Embryonic facial prominence (tissue), 1 donor: ENCODE measurements at regions not wholly inside any gene's neighbourhood (a gene's known extent, or its start where the extent isn't known, plus 50 kb on each side); places are given as distances from the start of the nearest gene placed in this dataset.
"Not testable (repeated sequence)": the region's sequence is repeated elsewhere in the genome, so short reads cannot be mapped to it uniquely, and the experiment has no call there.

ENCODE experiments used
- DNase-seq: peaks from one replicate; pipeline ENCODE4 v3.0.0-alpha.2; 2016; ENCODE audit errors: extremely low spot score

DNA sequence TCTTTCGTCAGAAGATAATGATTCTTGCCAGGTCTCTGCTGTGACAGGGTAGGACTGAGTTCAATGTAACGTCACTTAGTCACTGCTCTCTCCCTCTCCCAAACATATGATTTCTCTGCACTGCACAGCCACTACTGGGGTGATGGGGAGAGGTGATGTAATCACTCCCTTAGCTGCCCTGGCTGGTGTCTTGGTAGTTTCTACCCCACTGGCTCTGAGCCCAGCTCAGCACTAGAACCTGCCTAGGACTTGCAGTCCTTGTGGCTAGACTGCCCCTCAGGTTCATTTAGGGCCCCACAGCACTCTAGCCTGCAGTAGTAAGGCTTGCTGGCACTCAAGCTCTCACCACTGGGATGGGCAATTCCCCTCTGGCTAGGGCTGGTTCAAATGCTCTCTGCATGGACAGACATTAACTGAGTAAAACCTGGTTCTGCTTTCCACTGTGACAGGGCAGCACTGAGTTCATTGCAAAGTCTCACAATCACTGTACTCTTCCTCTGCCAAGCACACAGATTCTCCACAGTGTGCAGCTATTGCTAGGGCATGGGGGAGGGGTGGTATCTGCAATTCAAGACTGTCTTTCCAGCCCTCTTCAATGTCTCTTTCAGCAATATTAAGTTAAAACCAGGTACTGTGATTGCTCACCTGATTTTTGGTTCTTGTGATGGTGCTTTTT lies 571.4 kb upstream of the FAT3 start:
- DNase-seq = no peak

DNA sequence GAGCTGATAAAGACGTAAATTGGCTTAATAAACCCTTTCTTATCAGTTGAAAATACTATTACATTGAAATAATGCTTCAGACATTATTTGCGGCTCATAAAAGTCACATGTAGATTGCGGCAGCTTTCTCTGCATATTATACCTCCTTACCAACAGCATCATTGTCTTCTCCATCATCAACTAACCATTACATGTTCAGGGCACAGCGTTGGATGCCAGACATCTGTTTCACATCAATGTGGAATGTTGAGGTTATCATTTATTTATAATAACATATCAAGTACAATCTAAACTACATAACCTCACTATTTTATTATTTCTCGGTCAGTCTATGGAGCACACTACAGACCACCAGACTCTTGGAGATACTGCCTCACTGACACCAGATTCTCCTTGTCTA lies 573.8 kb upstream of the FAT3 start:
- DNase-seq = no peak

DNA sequence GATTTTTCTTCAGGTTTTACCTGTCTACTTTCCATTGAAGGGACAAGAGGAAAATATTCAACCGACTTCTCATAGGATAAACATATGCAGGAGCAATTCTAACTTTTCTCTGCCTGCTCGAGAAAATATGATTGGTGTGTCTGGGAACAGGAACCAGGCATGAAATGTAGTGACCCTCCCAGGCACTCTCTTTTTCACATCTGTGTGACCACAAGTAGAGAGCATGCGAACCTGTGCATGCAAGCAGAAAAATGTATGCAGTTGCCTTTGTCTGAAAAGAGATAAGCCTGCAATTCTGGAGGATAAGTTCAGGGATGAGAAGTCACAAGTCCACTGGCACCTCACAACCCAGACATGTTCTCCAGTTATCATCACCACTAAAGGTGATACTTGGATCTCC lies 583.5 kb upstream of the FAT3 start:
- DNase-seq = no peak

DNA sequence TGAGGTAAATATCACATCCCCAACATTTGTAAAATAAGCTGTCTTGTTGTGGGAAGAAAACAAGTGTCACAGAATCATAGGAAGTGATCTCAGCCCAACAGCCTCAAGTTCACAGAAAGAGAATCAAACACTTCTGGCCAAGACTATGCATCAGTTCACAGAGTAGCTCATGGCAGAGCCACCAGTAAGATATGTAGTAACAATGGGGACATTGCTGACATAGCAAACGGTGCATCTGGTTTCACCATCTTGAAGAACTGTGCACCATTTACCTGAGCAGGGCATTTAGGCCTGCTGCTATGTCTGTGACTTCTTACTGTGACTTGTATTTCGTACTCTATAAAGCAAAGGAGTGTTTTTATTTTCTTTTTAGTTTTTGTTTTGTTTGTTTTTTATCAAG lies 585.3 kb upstream of the FAT3 start:
- no peak for DNase-seq

DNA sequence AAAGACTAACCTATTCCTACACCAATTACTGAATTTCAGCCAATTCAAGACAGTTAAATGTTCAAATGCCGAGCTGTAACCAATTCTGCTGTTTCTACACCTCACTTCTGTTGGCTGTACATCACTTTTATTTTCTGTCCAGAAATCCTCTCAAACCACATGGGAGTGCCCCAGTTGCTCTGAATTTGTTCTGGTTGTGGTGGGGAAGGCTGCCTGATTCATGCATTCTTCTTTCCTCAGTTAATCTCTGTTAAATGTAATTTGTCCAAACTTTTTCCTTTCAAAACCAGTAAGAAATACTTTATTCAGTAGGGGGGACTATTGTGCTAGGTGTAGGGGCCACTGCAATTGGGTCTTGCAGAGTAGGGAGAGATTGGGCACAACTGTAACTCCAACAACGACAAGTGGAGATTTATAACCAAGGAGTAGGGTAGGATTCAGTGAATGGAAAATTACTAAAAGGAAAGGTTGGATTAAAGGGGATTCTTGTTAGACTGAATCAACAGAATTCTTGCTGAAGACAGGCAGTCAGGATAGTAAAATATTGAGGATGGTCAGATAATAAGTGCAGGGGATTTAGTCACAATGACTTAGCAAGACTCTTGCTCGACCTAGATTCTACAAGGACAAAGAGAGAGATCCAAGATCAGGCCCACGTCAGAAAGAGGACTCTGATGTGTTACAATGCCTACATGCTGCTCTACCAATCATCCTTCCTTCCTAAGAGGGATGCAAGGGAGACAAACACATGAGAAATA lies 593.5 kb upstream of the FAT3 start:
- no peak for DNase-seq

DNA sequence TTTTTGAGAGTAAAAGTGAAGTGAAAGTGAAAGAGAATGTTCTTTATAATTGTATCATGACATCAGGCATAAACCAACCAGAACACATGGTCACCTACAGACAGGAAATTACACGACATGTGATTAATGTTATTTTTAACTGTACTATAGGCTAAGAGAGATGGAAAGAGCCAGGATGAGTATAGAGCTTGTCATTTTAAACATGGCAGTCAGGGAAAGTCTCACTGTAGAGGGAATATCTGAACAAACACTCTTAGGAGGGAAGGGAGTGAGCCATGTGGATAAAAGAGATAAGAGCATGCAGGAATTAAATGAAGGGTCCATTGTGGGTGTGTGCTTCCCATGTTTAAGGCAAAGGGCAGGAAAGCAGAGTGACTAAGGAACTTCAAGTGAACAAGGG lies 599.1 kb upstream of the FAT3 start:
- DNase-seq = no peak

DNA sequence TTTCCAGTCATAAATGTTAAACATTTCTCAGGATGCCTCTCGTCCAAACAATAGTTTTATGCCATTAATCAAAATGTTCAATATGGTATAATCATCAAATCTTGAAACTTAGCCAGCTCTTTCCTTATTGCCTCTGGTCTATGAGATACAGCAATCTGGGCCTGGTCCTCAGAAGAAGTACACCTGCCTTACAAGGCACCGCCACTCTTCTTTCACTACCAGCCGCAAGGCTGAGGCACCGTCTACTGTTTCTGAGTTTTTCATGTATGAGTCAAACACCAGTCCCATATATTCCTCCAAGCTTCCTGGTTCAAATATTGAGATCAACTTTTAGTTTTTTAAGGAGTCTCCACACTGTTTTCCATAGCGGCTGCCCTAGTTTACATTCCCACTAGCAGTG lies 600.6 kb upstream of the FAT3 start:
- no peak for DNase-seq

DNA sequence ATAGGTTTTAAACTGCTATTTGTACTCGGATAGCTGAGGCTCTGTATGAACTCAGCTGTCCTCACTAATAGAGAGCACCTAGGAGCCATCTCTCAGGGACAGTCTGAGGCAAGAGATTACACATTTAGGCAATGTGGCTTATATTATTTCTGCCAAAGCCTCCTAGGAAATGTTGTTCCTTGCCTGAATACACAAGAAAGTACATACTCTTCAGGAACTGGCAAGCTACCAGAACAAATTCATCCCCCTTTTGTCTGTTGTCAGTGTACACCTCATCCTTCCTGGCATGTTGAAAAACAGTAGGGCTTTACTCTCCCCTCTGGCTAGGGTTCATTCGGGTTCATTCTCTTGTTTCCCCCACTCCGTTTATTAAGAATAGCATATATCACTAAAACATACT lies 615.9 kb upstream of the FAT3 start:
- no peak for DNase-seq

DNA sequence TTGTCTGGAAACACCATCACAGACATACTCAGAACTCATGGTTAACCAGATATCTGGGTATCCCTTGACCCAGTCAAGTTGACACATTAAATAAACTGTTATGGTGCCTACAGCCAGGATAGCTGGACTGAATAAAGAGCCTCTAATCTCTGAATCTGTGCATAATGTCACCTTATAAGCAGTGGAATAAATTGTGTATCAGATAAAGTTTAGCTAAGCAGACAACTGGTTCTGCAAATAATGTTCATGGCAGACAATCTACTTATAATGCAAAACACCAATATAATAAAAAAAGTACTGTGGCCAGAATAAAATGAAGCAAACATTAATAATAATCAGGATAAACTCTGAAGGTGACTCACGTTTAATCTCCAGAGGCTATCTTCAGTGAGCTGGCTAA lies 628.5 kb upstream of the FAT3 start:
- no peak for DNase-seq

DNA sequence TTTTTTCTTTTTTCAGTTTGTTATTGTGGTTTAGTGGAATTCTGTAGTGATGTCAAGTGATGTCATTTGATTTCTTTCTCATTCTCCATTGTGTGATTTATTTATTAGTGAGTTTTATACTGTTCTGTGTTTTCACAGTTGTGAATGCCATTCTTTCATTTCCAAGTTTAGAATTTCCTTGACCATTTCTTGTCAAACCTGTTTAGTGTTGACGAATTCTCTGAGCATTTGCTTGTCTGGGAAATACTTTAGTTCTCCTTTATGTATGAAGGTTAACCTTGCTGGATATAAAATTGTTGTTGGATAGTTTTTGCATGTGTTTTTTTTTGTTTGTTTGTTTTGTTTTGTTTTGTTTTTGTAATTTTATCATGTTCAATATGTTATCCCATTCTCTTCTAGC lies 633.6 kb upstream of the FAT3 start:
- DNase-seq = no peak

DNA sequence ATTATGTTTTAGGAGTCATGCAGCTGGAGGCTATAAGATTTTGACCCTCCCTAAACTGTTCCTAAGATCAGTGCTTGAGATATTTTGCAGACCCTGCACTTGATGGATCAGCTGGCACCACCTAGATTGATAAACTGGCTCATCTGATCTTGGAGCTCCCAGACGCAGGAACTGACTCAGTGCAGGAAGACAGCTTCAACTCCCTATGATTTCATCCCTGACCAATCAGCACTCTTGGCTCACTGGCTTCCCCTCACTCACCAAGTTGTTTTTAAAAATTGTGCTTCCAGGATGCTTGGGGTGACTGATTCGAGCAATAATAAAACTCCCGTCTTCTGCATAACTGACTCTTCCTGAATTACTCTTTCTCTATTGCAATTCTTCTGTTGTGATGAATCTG lies 637.5 kb upstream of the FAT3 start:
- DNase-seq = no peak

DNA sequence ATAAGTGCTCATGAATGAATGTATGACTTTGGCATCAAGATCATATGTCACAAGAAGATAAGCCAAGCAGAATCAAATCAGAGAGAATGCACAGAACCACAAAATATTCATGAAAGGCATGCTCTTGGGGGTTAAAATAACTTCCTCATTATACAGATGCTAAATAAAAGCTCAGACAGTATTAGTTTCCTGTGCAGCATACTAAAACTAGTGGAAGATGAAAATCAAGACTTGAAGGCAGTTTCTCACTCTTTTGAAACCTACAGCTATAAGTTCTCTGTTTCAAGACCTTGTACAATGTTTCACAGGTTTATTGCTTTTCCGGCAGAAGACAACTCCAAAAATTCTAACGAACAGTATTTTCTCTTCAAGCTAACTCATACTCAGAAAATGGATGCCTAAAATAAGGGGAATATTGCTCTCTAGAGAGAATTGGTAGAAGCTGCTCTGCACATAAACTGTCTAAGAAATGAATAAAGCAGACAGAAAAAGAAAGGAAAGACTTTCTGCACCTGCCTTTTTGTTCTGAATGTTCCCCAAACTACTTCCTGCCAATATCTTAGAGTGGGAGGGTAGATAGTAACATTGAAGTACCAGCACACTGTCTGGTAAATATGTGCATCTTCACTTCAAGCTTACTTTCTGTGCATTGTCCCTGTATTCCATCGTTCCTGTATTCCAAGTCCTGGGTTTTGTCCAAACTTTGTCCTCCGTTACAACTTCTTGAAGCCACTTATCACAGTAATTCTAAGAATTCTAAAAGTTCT lies 639.4 kb upstream of the FAT3 start:
- no peak for DNase-seq

DNA sequence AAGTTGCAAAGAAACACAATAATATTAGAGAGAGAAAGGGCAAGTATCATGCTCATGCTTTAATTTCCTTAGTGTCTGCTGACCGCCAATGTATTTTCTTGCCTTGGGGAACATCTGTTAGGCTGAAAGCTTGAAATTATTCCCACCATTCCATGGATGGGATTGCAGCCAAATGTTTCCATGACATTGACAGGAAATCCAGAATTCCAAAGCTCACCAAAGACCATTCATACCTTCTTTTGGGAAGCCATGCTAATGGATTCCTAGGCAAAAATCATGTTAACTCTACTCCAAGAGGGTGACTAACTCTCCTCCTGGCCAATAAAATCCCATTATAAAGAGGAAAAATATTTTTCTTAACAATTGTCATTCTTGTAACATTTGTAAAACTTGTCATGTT lies 661.4 kb upstream of the FAT3 start:
- no peak for DNase-seq

DNA sequence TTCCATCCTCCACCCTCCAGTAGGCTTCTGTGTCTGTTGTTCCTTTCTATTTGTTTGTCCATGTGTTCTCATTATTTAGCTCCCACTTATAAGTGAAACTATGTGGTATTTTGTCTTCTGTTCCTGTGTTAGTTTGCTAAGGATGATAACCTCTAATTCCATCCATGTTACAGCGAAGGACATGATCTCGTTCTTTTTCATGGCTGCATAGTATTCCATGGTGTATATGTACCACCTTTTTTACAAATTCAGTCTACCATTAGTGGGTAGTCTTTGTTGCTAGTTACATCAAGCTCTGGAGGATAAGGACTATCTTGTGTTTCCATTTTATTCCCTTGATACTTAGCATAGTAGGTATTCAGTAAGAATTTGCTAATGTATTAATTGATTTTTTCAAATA lies 664.2 kb upstream of the FAT3 start:
- no peak for DNase-seq

DNA sequence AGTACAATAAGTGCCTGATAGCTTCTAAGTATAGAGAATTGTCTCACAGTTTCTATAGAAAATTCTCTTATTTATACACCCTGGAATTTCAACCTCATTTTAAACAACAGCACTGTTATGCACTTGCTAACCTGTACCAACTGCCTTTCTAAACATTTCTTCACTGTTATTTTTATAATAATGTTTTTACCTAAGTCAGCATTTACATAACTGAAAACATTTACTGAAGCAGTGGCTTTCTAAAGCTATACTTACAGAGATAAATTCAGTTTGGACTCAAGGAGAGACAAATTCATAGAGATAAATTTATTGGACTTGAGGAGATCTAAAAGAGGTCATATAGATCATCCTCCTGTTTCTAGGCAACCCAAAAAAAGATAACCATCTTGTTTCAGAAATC lies 686.6 kb upstream of the FAT3 start:
- DNase-seq = no peak

DNA sequence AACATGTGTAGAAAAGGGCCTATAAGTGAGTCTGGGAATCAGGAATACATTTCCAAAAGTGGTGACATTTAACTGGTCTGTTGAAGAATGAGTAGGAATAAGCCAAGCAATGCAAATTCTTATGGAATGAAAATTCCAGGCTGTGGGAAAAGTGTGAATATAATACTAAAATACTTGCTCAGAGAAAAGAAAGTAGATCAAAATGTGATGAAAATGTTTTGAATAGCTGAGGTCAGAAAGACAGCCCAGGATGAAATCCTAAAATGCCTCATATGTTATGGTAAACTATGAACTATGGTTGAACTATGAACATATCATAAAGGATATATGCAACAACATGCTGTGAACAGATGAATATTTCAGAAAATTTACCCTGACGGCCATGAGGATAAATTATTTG lies 688.3 kb upstream of the FAT3 start:
- DNase-seq = no peak

DNA sequence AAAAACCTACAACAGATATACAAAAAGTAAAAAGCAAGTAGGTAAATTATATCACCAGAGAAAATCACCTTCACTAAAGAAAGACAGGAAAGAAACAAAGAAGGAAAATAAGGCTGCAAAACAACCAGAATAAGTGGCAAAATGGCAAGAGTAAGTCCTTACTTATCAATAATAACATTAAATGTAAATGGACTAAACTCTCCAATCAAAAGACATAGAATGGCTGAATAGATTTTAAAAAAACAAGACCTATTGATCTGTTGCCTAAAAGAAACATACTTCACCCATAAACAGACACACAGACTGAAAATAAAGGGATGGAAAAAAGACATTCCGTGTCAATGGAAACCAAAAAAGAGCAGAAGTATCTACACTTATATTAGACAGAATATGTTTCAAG lies 695.7 kb upstream of the FAT3 start:
- no peak for DNase-seq

DNA sequence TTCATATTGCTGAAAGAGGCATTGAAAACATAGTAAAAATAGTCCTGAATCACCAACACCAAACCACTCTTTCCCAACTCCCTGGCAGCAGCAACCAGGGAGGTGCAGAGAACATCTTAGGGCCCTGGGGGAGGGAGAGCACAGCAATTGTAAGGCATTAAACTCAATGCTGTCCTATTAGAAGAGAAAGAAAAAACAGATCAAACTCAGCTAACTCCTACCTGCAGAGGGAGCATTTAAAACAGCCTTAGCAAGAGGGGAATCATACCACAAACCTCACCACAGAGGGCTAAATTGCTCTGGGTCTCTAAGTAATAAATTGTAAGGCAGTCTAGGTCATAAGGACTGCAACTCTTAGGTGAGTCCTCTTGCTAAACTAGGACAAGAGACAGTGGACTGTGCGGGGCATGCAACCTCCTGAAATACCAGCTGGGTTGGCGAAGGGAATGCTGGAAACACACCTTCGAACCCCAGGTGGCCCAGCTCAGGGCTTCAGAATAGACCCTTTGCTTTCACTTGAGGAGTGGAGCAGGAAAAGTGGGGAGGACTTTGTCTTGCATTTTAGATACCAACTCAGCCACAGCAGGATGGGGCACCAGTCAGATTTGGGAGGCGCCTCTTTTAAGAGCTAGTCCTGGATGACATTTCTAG lies 697.1 kb upstream of the FAT3 start:
- no peak for DNase-seq

DNA sequence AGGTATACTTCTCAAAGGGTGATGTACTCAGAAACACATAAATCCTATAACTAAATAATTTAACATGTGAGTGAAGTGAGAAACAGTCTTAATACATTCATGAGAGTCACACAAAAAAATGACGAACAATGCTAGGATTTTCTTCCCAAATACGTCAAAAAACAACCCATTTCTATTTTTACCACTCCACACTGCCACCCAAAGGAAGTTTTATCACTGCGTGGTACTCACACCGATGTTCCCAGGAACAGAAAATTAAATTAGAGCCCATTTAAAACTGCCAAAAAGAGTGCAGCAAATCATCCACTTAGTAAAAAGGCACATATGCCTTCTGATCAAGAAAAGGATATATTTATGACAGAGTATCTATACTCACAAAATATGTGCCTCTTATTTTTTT lies 710.9 kb upstream of the FAT3 start:
- no peak for DNase-seq

DNA sequence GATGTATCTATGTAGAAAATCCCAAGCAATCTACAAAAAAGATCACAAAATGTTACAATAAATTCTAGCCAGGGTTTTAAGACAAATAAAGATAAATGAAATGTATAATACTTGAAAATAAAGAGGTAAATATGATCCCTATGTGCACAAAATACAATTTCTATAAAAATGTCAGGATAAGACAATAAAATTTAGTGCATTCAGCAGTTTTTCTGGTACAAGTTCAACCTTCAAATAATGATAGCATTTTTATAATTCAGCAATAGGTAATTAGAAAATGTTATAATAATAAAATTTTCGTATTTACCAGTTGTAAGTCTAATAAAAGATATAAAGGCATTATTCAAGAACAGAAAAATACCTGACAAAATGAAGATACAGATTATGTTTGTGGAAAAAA lies 726.8 kb upstream of the FAT3 start:
- DNase-seq = no peak

DNA sequence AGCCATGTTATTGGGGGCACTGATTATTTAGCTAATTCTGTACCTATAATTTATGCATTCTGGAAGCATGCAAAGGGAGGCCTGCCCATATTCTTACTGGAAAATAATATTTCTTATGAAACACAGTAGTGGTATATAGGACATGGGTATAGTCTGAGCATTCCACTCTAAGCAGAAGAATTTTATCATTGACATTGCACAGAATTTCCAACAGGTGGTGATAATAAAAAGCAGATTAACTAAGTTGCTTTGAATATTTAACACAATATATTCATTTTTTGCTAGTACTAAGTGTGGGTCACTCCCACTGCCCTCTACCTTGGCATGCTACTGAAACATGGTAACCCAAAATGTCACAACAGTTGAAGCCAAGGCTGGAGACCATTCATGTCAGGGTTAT lies 728.8 kb upstream of the FAT3 start:
- no peak for DNase-seq

DNA sequence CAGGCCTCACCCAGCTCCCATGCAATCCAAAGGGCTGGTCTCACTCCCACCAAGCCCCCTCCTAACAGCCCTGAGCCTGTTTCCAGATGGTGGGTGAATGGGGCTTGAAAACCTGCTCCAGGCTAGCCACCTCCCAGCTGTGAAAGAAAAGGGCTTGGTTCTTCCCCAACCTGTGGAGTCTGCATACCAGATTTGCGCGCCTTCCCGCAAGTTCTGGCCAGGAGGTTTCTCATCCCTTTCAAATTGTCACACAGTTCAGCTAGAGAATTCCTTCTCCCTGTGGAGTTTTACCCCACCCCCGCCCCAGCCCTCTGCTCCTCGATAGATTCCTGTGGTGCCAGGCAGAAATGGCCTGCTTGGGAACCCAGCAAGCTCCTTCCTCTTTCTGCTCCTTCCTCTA lies 734.6 kb upstream of the FAT3 start:
- DNase-seq = no peak

DNA sequence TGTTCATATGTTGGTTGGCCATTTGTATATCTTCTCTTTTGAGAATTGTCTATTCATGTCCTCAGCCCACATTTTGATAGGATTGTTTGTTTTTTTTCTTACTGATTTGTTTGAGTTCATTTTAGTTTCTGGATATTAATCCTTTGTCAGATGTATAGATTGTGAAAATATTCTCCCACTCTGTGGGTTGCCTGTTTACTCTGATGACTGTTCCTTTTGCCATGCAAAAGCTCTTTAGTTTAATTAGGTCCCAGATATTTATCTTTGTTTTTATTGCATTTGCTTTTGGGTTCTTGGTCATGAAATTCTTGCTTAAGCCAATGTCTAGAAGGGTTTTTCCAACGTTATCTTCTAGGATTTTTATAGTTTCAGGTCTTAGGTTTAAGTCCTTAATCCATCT lies 740.7 kb upstream of the FAT3 start:
- DNase-seq = not testable (repeated sequence)
